Right ventricle myocardium superior (tissue), 1 donor: ENCODE measurements at regions not wholly inside any gene's neighbourhood (a gene's known extent, or its start where the extent isn't known, plus 50 kb on each side); places are given as distances from the start of the nearest gene placed in this dataset.

Experiments
- ATAC-seq: fragments of 200-7000 bp; cut with Tn5 transposase; one replicate; pipeline ENCODE4 v1.9.1; 2020; ENCODE audit warnings: mild to moderate bottlenecking; ENCODE audit not compliant: poor library complexity
- DNase-seq: peaks from one replicate; pipeline ENCODE4 v3.0.0-alpha.2; 2020
- intact Hi-C: fragments of 100-400 bp; cut with DNase I; formaldehyde crosslinking; loops from one replicate; pipeline ENCODE4 v1.11.2; 2022
- donor health status: DM: no; HTN: yes; CAD: no; lungs with severe emphysema.

DNA sequence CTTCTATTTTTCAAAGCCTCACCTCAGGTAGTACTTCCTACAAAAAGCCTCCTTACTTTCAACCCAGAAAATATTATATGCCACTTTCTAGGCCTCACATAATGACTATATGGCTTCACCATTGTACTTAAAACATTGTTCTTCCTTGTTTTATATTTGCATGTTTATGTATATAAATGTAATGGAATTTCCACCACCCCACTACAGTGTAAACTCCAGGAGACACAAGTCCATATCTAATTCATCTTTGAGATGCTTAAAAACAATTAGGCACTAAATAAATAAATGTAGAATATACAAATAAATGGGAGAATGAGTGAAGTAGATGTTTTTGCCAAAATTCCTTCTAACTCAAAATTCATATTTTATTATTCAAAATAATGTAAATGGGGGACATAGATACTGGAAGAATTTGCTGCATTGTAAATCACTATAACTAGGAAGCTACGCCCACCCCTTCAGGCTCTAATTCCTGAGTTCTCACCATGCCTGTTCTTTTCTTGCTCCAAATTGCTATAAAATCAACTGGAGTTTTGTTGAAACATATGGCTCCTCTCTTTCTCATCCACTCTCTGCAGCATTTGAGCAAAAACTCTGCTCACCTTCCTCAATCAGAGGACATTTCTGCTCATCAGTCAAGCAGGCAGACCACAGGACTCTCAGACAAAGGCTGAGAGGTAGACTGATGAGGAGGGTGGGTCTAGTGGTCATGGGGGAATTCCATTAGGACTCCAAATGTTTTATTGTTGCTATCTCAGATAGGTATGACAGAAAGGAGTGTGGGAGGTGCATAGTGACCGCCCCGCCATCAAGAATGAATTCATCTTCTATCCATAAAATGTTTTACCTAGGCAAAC is 243.0 kb downstream of the HNMT start:
- intact Hi-C loops: no loop called here
- no peak for DNase-seq
- no peak for ATAC-seq

DNA sequence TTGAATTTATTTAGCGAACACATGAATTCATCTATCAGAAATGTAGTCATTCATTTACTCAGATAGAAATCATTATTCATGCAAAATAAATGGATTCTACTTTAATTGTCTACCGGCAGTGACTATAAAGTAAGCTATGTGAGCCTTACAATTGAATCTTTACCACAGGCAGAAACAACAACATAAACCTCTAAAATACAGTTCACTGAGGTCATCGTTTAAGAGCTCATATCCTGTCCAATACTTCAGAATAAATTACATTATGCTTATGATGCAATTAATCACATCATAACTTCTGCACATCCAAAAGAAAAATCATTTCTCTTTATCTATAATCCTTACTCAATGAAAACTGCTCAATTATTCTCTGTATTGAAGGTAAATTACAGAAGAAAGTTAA is 244.7 kb downstream of the HNMT start:
- intact Hi-C loops: no loop called here
- DNase-seq (no peak), ATAC-seq (no peak)

DNA sequence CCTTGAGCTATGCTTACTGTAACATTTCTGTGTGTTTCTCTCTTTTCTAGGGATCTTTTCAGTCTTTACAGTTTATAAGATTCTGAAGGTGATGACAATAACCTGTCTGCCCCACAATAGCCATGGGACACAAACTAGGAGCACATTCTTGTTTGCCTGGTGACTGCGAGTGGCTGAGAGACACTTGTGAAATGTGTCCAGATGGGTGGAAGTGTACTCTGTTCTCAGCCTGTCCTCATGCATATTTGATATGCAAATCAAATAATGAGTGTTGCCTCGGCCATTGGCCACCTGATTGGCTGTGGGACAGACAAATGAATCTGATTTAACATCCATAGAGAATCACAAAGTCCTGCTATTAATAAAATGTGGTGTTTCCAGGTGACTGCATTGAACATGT is 246.2 kb downstream of the HNMT start:
- DNase-seq: no peak
- intact Hi-C loops: no loop called here
- no peak for ATAC-seq

DNA sequence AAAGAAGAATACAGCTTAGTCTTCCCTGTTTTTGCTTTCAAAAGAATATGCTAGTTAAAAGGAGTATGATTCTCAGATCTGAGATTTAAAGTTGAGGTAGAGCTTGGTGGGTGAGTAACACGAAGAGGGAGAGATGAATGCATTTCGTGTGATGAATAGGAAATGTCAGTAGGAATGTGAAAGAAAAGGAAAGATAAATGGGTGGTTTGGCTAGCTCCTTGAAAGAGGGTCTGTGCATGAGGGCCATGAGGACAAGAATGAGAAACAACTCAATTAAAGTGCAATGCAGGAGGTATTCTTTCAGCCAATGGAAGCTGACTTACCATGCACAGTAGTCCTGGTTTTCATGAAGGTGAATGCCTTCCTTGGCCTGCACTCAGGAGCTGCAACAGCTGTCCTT is 248.2 kb downstream of the HNMT start:
- intact Hi-C loops: no loop called here
- DNase-seq: no peak
- no peak for ATAC-seq

DNA sequence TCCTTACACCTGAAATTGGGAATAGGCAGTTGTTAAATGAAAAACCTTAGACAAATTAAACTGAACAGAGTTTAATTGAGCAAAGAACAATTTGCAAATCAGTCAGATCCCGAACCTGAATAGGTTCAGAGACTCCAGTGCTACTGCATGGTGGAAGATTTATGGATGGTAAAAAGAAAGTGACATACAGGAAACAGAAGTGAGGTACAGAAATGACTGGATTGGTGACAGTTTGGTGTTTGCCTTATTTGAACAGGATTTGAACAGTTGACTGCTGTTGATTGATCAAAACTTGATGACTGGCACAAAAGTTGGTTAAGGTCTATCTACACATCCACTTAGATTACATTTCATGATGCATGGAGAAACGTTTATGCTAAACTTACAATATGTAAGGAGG is 248.8 kb downstream of the HNMT start:
- no peak for DNase-seq
- ATAC-seq: no peak
- intact Hi-C loops: no loop called here

DNA sequence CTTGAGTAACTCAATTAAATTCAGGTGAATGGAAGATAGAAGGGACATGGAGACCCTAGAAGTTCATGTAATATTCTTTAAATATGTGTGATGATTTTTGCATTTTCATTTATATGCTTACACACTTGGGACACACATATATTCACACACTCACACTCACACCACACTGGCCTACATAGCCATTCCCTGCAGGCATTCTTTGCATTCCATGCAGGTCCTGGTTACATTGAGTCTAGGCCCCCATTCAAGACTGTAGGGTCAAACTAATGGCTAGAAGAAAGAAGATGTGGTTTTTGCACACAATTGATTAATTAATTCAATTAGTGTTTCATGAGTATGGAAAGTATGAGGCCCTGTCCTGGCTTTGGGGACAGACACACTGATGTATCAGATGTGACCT is 249.4 kb downstream of the HNMT start:
- intact Hi-C loops: no loop called here
- DNase-seq (no peak), ATAC-seq (no peak)

DNA sequence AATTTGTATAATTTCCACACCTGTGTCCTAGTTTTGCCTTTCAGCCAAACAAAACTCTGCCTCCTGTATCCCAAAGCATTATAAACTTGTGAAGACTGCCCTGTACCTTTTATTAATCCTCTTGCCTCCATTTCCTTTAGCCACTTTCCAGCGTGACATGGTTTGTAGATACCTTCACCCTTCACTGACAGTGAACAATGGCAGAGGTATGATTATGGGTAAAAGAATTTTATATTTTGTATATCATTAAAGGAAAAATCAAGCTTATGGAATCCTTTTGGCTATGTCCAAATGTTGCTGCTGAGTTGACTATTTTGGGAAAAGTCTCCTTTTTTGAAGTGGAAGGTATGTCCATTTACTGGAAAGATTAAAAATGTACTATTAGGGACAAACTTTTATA is 251.7 kb downstream of the HNMT start:
- ATAC-seq: no peak
- intact Hi-C loops: no loop called here
- no peak for DNase-seq

DNA sequence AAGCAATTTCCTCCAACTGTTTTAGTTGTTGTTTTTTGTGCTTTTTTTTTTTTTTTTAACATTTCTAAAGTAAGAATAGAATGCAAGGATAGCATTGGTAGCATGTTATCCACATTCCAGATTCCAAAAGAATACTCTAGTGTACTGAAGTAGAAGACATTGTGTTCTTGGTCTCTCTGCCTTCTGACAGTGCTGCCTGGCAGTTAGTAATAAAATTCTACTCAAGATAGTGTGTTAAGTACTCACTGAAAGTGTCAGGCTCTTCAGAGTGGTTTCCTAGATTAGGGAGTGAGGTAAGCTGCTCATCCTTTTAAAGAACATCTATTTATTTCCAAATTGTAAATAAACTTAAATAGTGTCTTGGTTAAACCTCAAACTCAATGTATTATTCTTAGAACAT is 253.7 kb downstream of the HNMT start:
- DNase-seq (no peak), ATAC-seq (peak; percentile 43)
- intact Hi-C loops: no loop called here

DNA sequence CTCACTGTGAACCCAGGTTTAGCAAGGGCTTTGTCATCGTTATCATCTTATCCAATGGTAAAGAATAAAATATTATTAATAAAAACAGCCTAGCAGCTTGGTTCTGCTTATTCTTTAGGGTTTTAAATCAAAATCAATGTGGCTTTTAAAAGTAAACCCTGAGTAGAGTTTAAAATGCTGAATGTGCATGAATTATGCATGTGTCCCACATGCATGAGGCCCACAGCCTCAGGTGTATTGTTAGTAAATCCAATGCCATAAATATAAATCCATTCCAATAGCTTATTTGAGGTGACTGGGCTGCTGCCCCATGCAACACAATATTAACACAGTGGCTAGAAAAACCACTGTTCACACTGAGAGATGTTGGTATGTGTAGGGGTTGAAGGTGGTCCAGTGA is 254.1 kb downstream of the HNMT start:
- DNase-seq (no peak), ATAC-seq (no peak)
- intact Hi-C loops: no loop called here

DNA sequence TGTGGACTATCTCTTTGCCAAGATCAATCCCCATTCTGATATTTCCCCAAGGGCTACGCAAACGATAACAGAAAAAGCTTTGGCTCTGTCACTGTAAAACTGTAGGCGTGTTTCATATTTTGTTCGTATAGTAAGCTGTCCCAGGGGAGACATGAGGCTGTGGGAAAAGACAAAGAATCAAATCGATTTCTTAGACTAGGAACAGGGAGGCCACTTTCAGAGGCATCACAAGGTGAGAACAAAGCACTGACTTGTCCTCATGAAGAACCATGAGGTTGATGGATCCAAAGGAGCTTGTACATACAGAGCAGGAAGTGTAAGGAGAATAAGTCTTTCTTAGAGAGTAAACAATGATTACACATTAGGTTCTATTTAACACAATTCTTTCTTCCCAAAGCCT is 255.7 kb downstream of the HNMT start:
- ATAC-seq: no peak
- intact Hi-C loops: no loop called here
- no peak for DNase-seq

DNA sequence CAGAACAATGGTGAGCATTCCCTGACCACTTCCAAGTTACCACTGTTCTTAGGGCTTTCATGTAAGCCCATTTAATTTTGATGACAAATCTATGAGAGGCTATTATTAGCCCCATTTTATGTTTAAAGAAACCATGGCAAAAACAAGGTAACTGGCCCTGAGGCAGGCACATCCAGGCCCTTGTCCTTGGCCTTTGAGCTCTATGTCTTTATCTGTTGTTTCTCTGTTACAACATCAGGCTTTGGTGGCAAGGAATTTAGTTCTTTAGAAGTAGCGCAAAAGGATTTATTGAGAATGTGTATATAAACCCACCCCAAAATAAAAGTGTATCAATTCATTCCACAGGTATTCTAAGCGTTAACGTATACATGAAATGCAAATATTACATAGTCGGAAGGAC is 257.1 kb downstream of the HNMT start:
- ATAC-seq (no peak), DNase-seq (no peak)
- intact Hi-C loops: no loop called here

DNA sequence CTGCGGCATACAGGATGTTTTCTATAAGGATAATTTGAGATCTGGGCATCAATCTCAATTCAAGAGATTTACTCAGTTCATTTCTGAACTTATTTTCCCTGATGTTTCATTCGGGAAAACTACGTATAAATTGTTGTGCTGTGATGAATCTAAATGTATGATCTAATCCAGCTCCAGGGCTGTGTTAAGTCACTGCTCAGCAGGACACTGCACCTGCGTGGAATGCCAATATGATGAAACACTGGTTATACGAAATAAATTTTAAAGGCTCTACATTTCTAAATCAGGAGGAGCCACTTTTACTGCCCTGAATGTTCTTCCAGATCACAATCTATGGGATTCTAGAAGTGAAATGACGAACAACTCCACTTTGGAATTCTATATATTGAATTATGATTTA is 259.0 kb downstream of the HNMT start:
- ATAC-seq (no peak), DNase-seq (no peak)
- intact Hi-C loops: no loop called here

DNA sequence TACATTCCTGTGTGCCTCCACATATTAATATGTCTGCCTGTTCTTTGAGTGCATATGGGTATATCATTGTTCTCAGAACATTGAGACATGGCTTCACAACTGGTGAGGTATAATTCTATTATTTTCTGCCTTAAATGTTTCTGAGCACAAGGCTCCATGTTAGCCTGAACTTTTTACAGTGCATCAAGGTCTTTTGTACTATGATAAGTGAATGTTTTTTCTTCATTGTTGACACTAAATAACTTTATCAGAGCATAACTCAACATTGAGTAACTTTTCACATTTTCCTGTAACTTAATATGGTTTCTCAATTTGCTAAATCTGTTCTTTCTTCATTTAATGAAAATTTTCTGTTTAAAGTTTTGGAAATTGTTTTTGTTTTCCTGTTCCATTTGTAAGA is 262.9 kb downstream of the HNMT start:
- ATAC-seq (no peak), DNase-seq (no peak)
- intact Hi-C loops: no loop called here

DNA sequence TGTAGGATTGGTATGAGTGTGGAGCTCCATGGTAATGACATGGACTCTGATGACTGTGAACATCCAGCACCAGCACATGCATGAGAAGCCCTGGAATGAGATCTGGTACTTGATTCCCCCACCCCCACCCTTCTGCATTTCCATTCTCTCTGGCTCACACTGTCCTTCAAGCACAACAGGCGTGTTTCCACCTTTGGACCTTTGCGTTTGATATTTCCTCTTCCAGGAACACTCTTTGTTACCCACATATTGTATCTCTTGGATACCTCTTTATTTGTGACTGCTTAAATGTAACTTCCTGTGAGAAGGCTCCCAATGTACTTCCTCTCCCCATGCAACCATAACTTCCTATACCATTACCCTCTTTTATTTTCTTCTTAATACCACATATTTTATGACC is 263.8 kb downstream of the HNMT start:
- ATAC-seq (no peak), DNase-seq (no peak)
- intact Hi-C loops: no loop called here

DNA sequence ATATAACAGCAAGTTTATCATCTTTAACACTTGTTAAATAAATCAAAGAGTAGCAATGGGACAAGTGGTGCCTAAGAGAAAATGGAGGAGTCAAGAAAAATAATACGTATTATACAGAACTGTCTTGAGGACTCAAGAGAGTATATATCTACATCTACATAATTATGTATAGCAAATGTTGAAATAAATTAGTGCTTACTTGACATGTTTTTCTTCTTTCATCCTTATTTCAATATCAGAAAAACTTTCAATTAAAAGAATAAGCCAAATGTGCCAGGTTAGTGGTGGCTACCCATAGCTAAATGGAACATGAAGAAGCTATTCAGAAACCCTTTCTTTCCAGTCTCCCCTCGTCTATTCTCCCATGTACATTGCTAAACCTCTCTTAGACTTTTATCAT is 267.3 kb upstream of the SPOPL start:
- intact Hi-C loops: no loop called here
- ATAC-seq: no peak
- no peak for DNase-seq

DNA sequence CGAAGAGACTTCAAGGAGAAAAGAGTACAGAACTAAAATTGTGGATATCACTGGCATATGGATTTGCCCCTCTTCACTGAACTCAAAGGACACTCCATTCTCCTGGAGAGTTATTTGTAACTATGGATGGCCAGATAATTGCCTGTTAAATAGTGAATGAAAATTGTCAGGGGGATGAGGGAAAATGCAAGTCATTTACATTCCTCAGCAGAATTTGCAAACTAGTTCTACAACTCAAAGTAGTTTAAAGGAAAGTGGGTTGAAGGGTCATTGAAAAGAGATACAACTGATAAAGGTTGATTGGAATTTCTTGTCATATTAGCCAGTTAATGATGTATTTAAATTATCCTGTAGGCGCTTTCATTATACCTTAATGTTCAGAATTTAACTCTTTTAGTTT is 266.5 kb upstream of the SPOPL start:
- ATAC-seq (no peak), DNase-seq (no peak)
- intact Hi-C loops: no loop called here

DNA sequence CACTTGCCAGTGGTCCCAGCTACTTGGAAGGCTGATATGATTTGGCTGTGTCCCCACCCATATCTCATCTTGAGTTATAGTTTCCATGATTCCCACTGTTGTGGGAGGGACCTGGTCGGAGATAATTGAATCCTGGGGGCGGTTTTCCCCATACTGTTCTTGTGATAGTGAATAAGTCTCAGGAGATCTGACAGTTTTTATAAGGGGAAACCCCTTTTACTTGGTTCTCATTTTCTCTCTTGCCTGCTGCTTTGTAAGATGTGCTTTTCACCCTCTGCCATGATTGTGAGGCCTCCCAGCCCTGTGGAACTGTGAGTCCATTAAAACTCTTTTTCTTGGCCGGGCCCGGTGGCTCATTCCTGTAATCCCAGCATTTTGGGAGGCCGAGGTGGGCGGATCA is 265.4 kb upstream of the SPOPL start:
- DNase-seq: no peak
- intact Hi-C loops: no loop called here
- ATAC-seq: no peak

DNA sequence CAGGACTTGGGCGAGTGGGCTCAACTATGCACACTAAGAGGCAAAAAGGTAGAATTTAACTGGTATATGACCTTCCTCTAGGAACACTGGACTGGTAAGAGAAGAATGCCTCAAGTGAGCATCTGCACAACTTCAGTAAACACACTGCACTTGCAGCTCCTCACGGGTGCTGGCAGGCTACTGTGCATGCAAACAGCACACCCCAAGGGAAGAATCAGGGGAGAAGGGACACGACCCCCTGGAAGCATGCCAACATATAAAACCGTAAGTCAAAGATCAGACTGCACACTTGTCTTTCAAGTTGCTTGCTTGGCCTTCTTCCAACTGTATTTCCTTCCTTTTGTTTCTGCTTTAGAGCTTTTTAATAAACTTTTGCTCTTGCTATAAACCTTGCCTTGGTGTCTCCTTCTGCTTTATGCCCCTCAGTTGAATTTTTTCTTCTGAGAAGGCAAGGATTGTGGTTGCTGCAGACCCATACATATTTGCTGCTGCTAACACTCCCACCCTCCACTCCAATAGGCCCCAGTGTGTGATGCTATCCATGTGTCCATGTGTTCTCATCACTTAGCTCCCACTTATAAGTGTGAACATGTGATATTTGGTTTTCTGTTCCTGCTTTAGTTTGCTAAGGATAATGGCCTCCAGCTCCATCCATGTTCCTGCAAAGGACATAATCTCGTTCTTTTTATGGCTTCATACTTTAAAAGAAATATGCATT is 263.7 kb upstream of the SPOPL start:
- no peak for DNase-seq
- intact Hi-C loops: no loop called here
- ATAC-seq: peak; percentile 34

DNA sequence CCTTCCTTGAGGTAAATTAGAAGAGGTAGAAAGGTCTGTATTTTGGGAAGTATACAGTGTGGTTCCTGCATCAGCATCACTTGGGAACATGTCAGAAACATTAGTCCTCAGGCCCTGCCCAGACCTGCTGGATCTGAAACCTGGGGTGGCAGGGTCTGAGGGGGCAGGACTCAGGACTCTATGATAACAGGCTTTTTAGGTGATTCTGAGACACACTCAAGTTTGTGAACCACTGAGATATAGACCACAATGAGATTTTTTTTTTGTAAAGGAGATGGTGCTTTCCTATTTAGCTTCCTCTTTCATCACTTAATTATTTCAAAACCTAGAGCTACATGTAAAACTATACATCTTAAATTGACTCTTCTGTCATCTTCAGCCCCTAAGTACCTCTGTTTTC is 262.7 kb upstream of the SPOPL start:
- DNase-seq (no peak), ATAC-seq (no peak)
- intact Hi-C loops: no loop called here

DNA sequence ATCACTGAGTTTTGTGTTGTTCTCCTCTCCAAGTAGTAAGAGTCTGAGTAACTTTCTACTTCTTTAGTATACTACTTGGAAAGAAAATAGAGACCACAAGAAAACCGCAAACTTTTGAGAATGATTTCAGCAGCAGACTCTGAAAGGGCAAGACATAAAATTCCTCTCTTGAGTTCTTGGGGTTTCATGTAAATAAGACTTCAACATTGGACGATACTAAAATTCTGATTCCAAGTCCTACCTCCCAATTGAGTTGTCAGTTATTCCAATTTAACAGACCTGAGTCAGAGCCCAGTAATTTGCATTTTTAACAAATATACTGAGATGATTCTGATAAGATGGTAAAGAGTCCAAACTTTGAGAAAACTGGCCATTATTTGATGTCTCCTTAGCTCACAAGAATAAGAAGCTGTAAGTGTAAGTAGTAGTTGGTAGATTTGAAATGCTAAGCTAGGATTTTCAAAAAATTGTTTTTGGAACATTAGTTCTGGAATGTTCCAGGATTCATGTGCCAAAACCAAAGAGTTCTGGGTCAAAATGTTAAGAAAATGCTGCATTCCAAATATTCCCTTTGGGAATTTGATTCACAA is 261.6 kb upstream of the SPOPL start:
- DNase-seq: no peak
- intact Hi-C loops: no loop called here
- ATAC-seq: peak; percentile 29
